HG03558 (cell line): ENCODE measurements at regions not wholly inside any gene's neighbourhood (a gene's known extent, or its start where the extent isn't known, plus 50 kb on each side); places are given as distances from the start of the nearest gene placed in this dataset.

Experiments
- ATAC-seq: cut with Tn5 transposase; IDR thresholded peaks from one replicate; pipeline ENCODE4 v1.9.1; 2021; ENCODE audit warnings: moderate number of reproducible peaks; ENCODE audit not compliant: unreplicated experiment; ENCODE audit errors: extremely low read depth

GRCh38 chr7:138402749-138403148 lies 57.3 kb upstream of the TRIM24 start:
- no peak for ATAC-seq

DNA sequence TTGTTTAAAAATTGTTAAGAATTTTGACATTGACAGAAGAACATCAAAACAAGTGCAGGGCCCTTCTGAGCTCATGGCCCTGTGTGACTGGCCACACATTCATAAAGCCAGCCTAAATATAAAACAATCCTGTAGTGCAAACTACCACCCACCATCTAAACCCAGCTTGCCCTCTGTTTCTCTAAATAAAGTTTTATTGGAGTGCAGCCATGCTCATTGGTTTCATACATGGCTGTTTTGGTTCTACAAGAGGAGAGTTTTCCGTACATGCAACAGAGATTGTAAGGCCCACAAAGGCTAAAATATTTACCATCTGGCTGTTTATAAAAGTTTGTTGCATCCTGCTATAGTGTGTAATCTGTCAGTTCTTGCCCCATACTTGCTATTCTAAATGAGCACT lies 54.6 kb upstream of the TRIM24 start:
- ATAC-seq = no peak

DNA sequence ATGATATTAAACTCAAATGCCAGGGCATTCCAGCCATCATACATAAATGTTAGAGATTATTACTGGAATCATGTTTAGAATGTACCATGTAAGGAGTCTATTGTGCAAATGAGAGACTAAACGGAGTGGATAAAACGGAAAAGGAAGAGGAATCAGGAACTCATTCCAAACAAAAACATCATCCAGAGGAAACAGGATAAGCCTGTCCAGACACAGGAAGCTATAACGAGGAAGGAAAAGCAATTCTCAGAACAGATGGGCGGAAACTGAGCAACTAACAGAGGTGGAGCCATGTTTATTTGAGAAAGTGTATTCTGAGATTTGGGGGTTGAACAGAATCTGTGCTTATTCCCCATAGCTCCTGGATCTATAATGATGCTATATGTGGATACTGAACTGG lies 52.3 kb upstream of the TRIM24 start:
- ATAC-seq = no peak
